GM21825 (cell line): ENCODE measurements at regions not wholly inside any gene's neighbourhood (a gene's known extent, or its start where the extent isn't known, plus 50 kb on each side); places are given as distances from the start of the nearest gene placed in this dataset.
"Not testable (repeated sequence)": the region's sequence is repeated elsewhere in the genome, so short reads cannot be mapped to it uniquely, and the experiment has no call there.

Source experiments
- ATAC-seq: cut with Tn5 transposase; IDR thresholded peaks from one replicate; pipeline ENCODE4 v1.9.1; 2021; ENCODE audit warnings: mild to moderate bottlenecking, moderate library complexity; ENCODE audit not compliant: unreplicated experiment

GRCh38 chr2:5549771-5550170 lies 142.4 kb upstream of the SOX11 start:
- ATAC-seq = no peak

GRCh38 chr2:5555636-5556035 lies 136.5 kb upstream of the SOX11 start:
- ATAC-seq = no peak

DNA sequence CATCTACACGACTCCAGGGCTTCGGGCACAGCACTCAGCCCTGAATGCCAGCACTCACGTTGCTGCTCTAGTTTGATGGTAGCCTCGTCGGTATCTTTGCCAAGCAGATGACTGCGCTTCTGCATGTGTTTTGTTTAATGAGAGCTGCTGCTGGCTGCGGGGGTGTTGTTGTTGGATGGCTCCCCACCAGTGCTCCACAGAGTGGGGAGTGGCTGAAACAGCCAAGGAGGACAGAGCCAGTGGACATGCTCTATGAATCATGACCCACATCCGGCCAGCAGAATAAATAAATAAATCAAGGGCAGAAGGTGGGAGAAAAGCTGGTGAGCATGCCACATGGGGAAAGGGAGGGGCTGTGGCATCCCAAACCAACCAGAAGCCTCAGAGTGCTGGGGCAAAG lies 131.2 kb upstream of the SOX11 start:
- no peak for ATAC-seq

GRCh38 chr2:5562426-5562825 lies 129.8 kb upstream of the SOX11 start:
- ATAC-seq = no peak

DNA sequence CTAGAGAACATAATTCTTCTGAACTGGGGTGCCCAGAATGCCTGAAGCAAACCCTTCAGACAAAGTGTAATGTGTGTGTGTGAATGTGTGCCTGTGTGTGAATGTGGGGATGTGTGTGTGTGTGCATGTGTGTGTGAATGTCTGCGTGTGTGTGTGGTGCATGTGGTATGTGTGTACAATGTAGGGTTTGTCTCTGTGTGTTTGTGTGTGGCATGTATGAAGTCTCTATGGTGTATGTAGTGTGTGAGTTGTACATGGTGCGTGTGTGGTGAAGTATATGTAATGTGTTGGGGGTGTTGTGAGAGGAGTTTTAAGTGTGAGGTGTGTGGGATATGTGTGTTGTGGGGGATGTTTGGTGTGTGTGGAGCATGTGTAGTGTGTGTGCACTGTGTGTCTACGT lies 129.3 kb upstream of the SOX11 start:
- no peak for ATAC-seq

DNA sequence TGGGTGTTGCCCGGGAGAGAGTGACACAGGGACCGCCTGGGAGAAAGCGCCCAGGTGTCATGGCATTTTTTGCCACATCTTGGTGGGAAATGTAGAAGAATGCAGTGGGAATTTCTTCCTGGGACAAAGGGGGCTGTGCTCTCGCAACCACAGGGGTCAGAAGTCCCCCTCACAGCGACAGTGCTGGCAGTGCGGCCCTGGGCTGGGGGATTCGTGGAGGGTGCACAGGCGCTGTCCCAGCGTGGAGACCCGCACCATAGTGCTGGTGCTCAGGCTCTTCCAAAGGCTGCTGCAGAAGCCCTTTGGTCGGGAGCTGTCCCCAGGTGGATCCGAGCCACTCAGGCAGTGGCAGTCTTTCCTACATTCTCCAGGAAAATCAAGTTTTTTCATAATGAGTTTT lies 128.8 kb upstream of the SOX11 start:
- ATAC-seq = no peak

DNA sequence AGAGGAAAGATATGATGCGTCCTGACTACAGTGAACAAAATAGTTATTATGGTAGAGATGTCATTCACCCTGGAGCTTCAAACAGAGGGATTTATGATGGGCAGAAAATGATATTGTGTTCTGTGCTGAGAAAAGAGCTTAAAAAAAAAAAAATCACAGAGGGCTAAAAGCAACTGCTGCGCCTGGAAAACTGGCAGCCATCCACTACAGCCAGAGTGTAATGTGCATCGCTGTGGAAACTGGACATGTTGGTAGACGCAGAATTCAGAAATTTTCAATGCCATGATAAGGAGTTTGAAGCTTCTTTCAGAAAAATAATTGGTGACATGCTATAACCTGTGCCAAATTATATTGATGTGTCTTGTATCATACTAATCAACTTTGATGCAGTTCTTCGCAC lies 122.9 kb upstream of the SOX11 start:
- no peak for ATAC-seq

DNA sequence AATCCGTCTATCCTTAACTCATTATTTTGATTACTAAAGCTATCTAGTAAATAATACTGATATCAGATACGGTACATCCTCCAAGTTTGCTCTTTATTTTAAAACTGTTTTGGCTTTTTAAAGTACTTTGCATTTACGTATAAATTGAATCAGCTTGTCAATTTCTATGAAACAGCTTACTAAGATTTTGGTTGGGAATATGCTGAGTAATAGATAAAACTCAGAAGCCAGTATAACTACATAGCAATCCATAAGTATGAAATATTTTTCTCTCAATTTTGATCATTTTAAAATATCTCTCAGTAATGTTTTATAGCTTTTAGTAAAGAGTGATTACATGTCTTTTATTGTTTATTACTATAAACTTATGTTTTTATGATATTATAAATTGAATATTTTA lies 116.2 kb upstream of the SOX11 start:
- no peak for ATAC-seq

DNA sequence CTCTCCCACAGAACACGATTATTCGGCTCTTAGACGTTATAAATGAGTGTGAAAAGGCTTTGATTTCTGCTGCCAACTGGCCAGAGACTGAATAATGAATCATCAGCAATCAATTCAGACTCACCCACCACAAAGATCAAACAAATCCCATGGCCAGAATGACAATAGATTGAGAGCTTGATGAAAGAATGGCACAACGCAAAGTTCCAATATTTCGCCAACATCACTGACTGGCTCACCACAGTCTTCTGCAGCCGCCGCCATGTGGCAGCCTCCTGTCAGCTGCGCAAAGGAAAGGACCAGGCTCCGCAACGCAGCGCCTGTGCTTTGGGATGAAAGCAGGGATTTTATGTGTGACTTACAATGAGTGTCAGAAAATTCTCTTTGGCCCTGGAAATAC lies 104.4 kb upstream of the SOX11 start:
- ATAC-seq = no peak

DNA sequence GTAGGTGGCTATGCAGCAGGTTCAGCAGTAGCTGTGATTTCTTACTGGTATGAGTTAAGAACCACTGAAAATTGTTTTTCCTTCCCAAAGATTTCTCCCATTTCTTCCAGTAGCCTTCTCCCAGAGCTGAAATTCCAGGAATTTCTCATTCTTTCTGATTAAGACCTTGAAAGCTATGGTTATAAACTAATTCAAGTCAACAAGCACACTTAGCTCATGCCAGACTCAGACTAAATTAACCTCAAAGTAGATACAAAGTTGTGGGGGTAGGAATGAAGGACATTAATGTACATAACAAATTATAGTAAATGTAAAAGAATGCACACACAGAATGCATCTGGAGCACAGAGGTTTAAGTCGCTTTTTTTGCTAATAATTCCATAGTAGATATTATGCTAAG lies 103.6 kb upstream of the SOX11 start:
- no peak for ATAC-seq

DNA sequence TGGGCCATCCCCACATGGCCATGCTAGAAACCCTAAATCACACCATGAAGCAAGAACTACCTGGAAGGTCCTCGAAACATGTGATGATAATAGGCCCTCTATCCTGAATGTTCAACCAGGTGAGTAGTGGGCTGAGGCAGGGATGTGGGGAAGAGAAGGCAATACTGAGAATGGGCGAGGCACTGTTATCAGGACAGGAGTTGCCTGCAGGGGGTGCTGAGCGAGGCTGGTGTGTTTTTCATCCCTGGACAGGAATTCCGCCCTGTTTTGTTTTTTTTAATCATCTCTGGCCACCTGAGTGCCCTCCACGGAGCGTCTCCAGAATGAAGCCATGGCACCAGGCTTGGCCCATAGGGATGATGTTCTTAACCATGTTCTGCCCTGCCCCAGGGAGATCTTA lies 103.0 kb upstream of the SOX11 start:
- ATAC-seq = no peak

DNA sequence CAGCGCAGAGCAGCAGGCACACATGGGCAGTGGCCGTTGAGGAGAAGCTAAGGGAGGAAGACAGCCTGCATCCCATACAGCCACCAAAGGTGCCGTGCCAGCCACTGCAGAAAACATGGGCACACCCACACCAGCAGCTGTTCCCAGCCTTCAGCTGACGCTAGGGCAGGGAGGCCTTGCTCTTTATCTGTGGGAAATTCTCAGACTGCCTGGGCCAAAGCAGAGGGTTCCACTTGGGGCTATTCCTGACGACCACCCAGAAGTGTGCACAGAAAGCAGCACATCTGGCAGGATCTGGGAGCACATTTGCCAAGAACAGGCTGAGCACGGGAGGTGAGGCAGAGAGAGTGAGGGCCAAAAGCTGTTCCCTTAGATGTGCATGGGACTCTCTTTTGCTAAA lies 101.3 kb upstream of the SOX11 start:
- no peak for ATAC-seq

GRCh38 chr2:5592916-5593315 lies 99.3 kb upstream of the SOX11 start:
- ATAC-seq = no peak

GRCh38 chr2:5594249-5594695 lies 97.9 kb upstream of the SOX11 start:
- ATAC-seq = no peak

GRCh38 chr2:5596868-5597267 lies 95.3 kb upstream of the SOX11 start:
- no peak for ATAC-seq

DNA sequence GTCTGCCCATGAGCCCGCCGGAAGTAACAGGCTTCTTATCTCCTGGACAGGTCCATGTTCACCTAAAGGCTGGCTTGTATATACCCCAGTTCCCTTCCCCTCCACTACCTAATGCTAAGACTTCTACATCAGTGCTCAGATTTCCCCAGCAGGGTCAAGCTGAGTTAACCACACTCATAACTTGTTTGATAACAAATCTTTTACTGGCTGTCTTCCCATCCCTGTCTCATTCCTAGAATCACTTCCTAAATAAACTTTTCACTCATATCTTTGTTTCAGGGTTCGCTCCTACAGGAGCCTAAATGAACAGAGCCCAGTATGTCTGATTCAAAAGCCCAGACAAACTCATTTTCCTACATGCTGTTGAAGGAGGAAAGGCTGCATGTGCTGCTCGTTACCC lies 94.0 kb upstream of the SOX11 start:
- no peak for ATAC-seq

GRCh38 chr2:5609201-5609600 lies 83.0 kb upstream of the SOX11 start:
- ATAC-seq = no peak

DNA sequence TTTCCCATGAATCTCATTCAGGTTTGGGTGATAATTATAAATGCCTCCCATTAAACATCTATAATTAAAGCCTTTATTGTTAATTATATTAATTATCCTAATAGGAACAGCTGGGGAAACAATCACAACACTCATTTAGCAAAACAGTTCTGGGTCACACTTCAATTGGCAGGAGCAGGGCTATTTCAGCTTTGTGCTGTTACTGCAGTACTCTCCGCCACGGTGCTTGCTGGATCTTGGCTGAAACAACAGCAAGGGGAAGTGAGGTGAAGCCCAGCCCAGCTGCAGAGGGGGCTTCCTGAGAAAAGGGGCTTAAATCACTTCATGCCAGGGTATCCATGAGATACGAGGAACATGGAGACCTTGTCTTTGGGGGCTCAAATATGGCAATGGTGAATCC lies 79.5 kb upstream of the SOX11 start:
- ATAC-seq = no peak

- no peak for ATAC-seq
Measured at GRCh38 chr2:5616019-5616418, 76.2 kb upstream of the SOX11 start.

DNA sequence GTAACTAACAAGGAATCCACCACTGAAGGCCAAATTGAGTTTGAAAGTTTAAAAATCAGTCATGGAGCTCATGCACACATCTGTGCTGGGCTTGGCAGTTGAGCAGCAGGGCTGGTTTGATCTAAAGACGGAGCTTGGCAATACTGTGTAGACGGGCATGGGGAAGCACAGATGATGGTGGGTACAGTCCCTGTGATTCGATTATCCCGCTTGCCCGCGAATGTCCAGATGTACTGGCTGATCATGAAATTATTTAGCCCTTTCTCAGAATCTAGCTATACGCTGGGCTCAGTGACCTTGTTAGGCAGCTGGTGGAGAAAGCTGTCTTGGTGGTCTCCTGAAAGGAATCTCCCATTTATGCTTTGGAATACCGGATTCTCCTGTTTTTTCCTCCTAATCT lies 74.8 kb upstream of the SOX11 start:
- no peak for ATAC-seq

DNA sequence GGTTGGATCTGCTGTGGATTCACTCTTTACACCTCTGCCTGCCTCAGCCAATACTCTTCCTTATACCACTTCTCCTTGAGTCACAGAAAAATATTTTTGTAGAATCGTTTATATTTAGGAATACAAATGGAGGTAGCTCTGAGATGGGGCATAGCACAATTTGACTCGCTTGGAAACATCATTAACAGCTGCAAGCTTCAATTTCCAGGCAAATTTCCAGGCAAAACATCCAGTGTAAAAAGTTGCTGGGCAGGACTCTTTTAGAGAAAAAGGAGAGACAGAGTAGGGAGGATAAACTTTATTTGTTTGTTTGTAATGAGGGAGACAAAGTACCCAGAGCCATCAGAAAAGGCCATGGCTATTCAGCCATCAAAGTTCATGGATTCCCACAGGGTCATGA lies 74.4 kb upstream of the SOX11 start:
- no peak for ATAC-seq

GRCh38 chr2:5618271-5618670 lies 73.9 kb upstream of the SOX11 start:
- ATAC-seq = no peak

DNA sequence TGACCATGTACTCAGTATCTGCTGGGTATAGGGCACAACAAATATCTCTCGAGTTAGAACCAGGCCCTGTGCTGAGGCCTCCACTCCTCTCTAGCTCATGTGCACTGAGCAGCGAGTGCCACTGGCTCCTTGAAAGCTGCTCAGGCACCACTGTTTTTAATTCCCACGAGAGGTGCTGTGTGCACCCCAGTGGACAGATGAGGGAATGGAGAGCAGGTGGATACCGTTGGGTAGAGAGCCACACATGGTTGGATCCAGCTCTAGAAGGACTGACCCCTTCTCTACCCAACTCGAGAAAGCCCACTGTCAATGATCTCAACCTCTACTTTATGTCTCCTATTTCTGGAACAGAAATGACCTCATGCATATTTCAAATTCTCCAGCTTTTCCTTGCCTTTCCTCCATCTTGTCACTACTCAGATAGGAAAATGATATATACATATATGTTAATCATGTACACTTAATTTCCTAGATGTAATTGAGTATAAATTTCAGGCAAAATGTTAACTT lies 66.6 kb upstream of the SOX11 start:
- not testable (repeated sequence) for ATAC-seq

DNA sequence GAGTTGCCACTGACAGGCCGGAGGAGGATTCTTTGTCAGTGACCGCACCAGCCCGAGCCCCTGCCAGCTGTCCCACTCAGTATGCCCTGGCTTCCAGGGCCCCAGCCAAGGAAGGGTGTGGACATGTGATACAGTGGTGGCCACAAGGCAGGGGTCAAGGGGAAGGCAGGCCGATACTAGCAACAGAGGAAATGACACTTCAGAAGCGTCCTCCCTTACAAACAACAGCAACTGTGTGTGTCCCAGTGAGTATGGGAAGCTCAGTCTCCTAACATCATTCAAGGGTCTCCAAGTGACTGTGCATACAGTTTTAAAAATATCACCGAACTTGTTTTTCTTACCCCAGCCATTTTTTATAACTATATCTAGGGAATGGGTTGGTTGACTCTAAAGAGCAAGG lies 63.7 kb upstream of the SOX11 start:
- not testable (repeated sequence) for ATAC-seq
